ENCODE measurements at regions not wholly inside any gene's neighbourhood (a gene's known extent, or its start where the extent isn't known, plus 50 kb on each side); places are given as distances from the start of the nearest gene placed in this dataset.

GRCh38 chr5:1720396-1721110, 79.1 kb downstream of the MRPL36 start:
- Histone ChIP-seq H3K36me3 (replicated peaks in 1 of 2; ENCODE audit: control insufficient read depth in 1 of 2, insufficient read depth in 2 of 2, low read length in 1 of 2) (no peaks in the 10 kb centered on the region), H3K79me2 (ENCODE audit: insufficient read depth) (no peaks in the 10 kb centered on the region), H3K27me3 (ENCODE audit: insufficient read depth) (peaks cover 34% of the 10 kb centered on the region), H3K9ac (no peak overlapping the region), H4K20me1 (ENCODE audit: insufficient read depth) (no peaks in the 10 kb centered on the region), H3K9me2 (no peaks in the 10 kb centered on the region), H3F3A (replicated peaks; ENCODE audit: insufficient read depth) (no peaks in the 10 kb centered on the region), H3K9me3 (peaks cover 4% of the 10 kb centered on the region; the same call in 1 of the 2 replicates), H3K4me2 (no peak overlapping the region), H3K4me1 (ENCODE audit: control insufficient read depth in 1 of 2, insufficient read depth in 2 of 2, low read depth in 1 of 2, low read length in 1 of 2) (no peaks in the 10 kb centered on the region), H2AFZ (ENCODE audit: low read depth) (no peak overlapping the region), H3K4me3 (ENCODE audit: low read depth in 2 of 2, low read length in 1 of 2) (no peak overlapping the region), H3K27ac (ENCODE audit: low read depth in 2 of 2, low read length in 1 of 2) (no peak overlapping the region)
- DNase-seq, result no peak
- ChIA-PET POLR2A (no interaction called here), CTCF (interaction anchor here (0.9 kb wide), 1 partner anchor 13 kb away, joined by 3 read pairs; no protein-coding TSS in a partner anchor)
- TF ChIP-seq GABPA (IDR thresholded peaks at IDR 0.05; ENCODE audit: low read depth), result no peak
- WGBS (ENCODE audit: low lambda C conversion rate), result 10% methylated on average over 17 of the region's 21 CpGs

- Histone ChIP-seq H3K9me3 (peaks cover 4% of the 10 kb centered on the region; the same call in 1 of the 2 replicates), H3K36me3 (replicated peaks in 1 of 2; ENCODE audit: control insufficient read depth in 1 of 2, insufficient read depth in 2 of 2, low read length in 1 of 2) (no peaks in the 10 kb centered on the region), H3K79me2 (ENCODE audit: insufficient read depth) (no peaks in the 10 kb centered on the region), H4K20me1 (ENCODE audit: insufficient read depth) (no peaks in the 10 kb centered on the region), H3K4me3 (ENCODE audit: low read depth in 2 of 2, low read length in 1 of 2) (no peak overlapping the region), H2AFZ (ENCODE audit: low read depth) (no peak overlapping the region), H3F3A (replicated peaks; ENCODE audit: insufficient read depth) (no peaks in the 10 kb centered on the region), H3K27ac (ENCODE audit: low read depth in 2 of 2, low read length in 1 of 2) (no peak overlapping the region), H3K4me1 (ENCODE audit: control insufficient read depth in 1 of 2, insufficient read depth in 2 of 2, low read depth in 1 of 2, low read length in 1 of 2) (no peaks in the 10 kb centered on the region), H3K9me2 (no peaks in the 10 kb centered on the region), H3K9ac (no peak overlapping the region), H3K4me2 (no peak overlapping the region), H3K27me3 (ENCODE audit: insufficient read depth) (peaks cover 28% of the 10 kb centered on the region)
- POLR2A ChIA-PET, result no interaction called here
- no peak for TF ChIP-seq TCF12 (IDR thresholded peaks at IDR 0.05)
- TF ChIP-seq TAF1 (IDR thresholded peaks at IDR 0.05; ENCODE audit: borderline replicate concordance, low read depth, low read length), result no peak
- TF ChIP-seq ELF1 (IDR thresholded peaks at IDR 0.05), result no peak
- TF ChIP-seq IRF3 (IDR thresholded peaks at IDR 0.05; ENCODE audit: low read depth, low read length), result no peak
- TF ChIP-seq NRF1 (IDR thresholded peaks at IDR 0.05; ENCODE audit: low read depth, low read length), result no peak
- TF ChIP-seq, protein P1, sequence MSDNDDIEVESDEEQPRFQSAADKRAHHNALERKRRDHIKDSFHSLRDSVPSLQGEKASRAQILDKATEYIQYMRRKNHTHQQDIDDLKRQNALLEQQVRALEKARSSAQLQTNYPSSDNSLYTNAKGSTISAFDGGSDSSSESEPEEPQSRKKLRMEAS (IDR thresholded peaks at IDR 0.05; ENCODE audit: low read depth), result no peak
- no peak for TF ChIP-seq GATA2 (CRISPR knock-in tag; IDR thresholded peaks at IDR 0.05)
- TF ChIP-seq SMC3 (IDR thresholded peaks at IDR 0.05; ENCODE audit: low read depth, low read length), result no peak
- TF ChIP-seq FOXJ3 (CRISPR knock-in tag; IDR thresholded peaks at IDR 0.05), result no peak
- TF ChIP-seq, protein P2, sequence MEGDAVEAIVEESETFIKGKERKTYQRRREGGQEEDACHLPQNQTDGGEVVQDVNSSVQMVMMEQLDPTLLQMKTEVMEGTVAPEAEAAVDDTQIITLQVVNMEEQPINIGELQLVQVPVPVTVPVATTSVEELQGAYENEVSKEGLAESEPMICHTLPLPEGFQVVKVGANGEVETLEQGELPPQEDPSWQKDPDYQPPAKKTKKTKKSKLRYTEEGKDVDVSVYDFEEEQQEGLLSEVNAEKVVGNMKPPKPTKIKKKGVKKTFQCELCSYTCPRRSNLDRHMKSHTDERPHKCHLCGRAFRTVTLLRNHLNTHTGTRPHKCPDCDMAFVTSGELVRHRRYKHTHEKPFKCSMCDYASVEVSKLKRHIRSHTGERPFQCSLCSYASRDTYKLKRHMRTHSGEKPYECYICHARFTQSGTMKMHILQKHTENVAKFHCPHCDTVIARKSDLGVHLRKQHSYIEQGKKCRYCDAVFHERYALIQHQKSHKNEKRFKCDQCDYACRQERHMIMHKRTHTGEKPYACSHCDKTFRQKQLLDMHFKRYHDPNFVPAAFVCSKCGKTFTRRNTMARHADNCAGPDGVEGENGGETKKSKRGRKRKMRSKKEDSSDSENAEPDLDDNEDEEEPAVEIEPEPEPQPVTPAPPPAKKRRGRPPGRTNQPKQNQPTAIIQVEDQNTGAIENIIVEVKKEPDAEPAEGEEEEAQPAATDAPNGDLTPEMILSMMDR (IDR thresholded peaks at IDR 0.05), result no peak
- TF ChIP-seq EZH2phosphoT487 (IDR thresholded peaks at IDR 0.05; ENCODE audit: borderline replicate concordance, low read depth), result no peak
- TF ChIP-seq, protein P3, sequence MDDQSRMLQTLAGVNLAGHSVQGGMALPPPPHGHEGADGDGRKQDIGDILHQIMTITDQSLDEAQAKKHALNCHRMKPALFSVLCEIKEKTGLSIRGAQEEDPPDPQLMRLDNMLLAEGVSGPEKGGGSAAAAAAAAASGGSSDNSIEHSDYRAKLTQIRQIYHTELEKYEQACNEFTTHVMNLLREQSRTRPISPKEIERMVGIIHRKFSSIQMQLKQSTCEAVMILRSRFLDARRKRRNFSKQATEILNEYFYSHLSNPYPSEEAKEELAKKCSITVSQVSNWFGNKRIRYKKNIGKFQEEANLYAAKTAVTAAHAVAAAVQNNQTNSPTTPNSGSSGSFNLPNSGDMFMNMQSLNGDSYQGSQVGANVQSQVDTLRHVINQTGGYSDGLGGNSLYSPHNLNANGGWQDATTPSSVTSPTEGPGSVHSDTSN (IDR thresholded peaks at IDR 0.05), result no peak
- TF ChIP-seq NFIC (IDR thresholded peaks at IDR 0.05; ENCODE audit: borderline replicate concordance), result no peak
- no peak for TF ChIP-seq CHD2 (IDR thresholded peaks at IDR 0.05; ENCODE audit: low read length, partially characterized antibody)
- no peak for TF ChIP-seq SIN3A (IDR thresholded peaks at IDR 0.05; ENCODE audit: borderline replicate concordance, low read depth, low read length)
- no peak for TF ChIP-seq MEF2A (IDR thresholded peaks at IDR 0.05; ENCODE audit: borderline replicate concordance, low read depth)
- TF ChIP-seq, protein P4, sequence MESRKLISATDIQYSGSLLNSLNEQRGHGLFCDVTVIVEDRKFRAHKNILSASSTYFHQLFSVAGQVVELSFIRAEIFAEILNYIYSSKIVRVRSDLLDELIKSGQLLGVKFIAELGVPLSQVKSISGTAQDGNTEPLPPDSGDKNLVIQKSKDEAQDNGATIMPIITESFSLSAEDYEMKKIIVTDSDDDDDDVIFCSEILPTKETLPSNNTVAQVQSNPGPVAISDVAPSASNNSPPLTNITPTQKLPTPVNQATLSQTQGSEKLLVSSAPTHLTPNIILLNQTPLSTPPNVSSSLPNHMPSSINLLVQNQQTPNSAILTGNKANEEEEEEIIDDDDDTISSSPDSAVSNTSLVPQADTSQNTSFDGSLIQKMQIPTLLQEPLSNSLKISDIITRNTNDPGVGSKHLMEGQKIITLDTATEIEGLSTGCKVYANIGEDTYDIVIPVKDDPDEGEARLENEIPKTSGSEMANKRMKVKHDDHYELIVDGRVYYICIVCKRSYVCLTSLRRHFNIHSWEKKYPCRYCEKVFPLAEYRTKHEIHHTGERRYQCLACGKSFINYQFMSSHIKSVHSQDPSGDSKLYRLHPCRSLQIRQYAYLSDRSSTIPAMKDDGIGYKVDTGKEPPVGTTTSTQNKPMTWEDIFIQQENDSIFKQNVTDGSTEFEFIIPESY (IDR thresholded peaks at IDR 0.05; ENCODE audit: borderline replicate concordance, low read depth), result no peak
- TF ChIP-seq FOSL2 (IDR thresholded peaks at IDR 0.05; ENCODE audit: borderline replicate concordance, low read depth), result no peak
- 0% methylated on average over 5 of the region's 5 CpGs for WGBS (ENCODE audit: low lambda C conversion rate)
- CTCF ChIA-PET, result interaction anchor here (0.9 kb wide), 1 partner anchor 12 kb away, joined by 3 read pairs; no protein-coding TSS in a partner anchor
- no peak for DNase-seq
Measured at GRCh38 chr5:1719860-1720259, 79.8 kb downstream of the MRPL36 start.
